GM12873 (cell line): ENCODE measurements at regions not wholly inside any gene's neighbourhood (a gene's known extent, or its start where the extent isn't known, plus 50 kb on each side); places are given as distances from the start of the nearest gene placed in this dataset.

ENCODE experiments used
- CTCF ChIP-seq: IDR thresholded peaks from 2 replicates; pipeline ENCODE4 v1.5.1; 2012; ENCODE audit warnings: low read depth, mild to moderate bottlenecking, moderate library complexity, low read length, control low read depth; ENCODE audit not compliant: insufficient read depth; ENCODE audit errors: missing control alignments

DNA sequence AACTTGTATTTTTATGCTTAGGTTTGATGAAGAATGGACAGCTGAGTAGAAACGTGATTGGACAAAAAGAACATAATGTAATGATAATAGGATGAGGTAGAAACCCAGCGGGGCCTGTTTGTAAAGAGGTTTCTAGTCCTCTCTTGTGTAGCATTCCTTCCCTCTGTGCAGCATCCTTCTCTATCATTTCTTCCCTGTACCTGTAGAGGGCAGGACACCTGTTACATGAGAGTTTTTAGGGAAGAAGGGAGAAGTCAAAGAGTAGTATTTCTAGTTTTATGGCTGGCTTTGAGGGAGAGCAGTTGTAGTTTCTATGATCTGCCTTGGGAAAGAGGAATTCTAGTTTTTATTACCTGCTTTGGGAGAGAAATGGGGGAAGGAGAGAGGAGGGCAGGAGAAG is 162.1 kb upstream of the FST start:
- peak; percentile 26 for TF ChIP-seq CTCF

DNA sequence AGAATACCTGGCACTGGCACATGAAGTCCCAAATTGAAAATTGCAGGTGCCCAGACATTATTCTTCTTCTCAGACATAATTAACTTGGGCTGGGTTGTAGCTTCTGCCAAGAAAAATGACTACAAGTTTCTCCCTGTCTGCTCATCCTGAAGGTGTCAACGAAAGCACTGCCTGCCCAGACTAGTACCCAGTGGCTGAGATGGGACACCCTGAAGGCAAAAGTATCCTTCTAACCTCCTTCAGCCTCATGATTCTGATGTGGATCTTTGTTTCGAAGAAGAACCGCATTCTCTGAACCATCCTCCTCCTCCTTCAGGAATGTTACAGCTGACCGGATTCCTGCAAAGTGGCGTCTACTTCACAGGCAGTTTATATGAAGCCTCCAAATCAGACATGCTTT is 161.1 kb upstream of the FST start:
- TF ChIP-seq CTCF = no peak

- no peak for TF ChIP-seq CTCF
Observed at GRCh38 chr5:53321073-53321472, 159.4 kb upstream of the FST start.

DNA sequence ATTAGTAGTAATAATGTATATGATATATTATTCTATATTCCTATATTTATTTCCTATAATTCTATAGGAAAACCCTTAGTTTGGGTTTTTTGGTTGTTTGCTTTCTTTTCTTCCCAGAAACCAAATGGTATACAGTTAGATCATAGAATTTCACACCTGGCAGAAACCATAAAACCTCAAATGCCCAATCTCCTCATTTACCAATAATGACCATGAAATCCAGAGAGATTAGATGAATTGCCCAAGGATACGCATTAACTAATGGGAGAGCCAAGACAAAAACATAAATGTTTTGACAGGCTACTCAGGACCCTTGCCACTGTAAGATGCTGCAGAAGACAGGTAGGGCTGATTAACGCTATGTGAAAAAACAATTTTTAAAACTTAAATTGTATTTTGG is 158.7 kb upstream of the FST start:
- no peak for TF ChIP-seq CTCF

- TF ChIP-seq CTCF = no peak
Observed at GRCh38 chr5:53322257-53322656, 158.2 kb upstream of the FST start.

- no peak for TF ChIP-seq CTCF
Observed at GRCh38 chr5:53323511-53323910, 156.9 kb upstream of the FST start.

- no peak for TF ChIP-seq CTCF
Observed at GRCh38 chr5:53323943-53324642, 156.3 kb upstream of the FST start.
